Peyer's patch (tissue), 4 donors: ENCODE measurements at regions not wholly inside any gene's neighbourhood (a gene's known extent, or its start where the extent isn't known, plus 50 kb on each side); places are given as distances from the start of the nearest gene placed in this dataset.

Experiments used
- POLR2A ChIP-seq, 2 donors: fragments of 450-650 bp; IDR thresholded peaks; one replicate each; pipeline ENCODE4 v1.5.1; 2017; ENCODE audit warnings: antibody characterized with exemption in 2 of 2, mild to moderate bottlenecking in 2 of 2, moderate library complexity in 2 of 2
- TF ChIP-seq, protein P1 (sequence below), 6 experiments: fragments of 450-650 bp in 4 of 6; fragments of 200-600 bp in 2 of 6; sonication (generic) in 1 of 6; IDR thresholded peaks; one replicate each; pipeline ENCODE4 v1.5.1; 2017 to 2019; ENCODE audit warnings: antibody characterized with exemption in 6 of 6, mild to moderate bottlenecking in 3 of 6, moderate library complexity in 1 of 6

DNA sequence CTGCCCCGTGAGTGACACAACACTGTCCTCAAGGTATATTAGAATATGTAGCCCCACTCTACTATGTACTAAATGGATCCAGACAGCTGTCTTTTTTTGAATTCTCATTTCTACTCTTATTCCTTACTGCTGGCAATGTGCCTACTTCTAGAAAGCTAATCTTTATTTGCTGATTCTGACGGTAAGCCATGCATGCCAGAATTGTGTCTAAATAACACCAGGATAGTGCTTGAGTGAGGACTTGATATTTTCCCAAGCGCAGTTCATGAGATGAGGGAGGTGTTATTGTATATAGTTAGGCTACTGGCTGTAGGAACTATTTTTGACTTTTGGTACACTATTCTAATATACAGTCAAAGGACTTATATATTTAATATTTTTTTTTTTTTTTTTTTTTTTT lies 316.2 kb upstream of the NAV3 start:
- TF ChIP-seq, protein P1, sequence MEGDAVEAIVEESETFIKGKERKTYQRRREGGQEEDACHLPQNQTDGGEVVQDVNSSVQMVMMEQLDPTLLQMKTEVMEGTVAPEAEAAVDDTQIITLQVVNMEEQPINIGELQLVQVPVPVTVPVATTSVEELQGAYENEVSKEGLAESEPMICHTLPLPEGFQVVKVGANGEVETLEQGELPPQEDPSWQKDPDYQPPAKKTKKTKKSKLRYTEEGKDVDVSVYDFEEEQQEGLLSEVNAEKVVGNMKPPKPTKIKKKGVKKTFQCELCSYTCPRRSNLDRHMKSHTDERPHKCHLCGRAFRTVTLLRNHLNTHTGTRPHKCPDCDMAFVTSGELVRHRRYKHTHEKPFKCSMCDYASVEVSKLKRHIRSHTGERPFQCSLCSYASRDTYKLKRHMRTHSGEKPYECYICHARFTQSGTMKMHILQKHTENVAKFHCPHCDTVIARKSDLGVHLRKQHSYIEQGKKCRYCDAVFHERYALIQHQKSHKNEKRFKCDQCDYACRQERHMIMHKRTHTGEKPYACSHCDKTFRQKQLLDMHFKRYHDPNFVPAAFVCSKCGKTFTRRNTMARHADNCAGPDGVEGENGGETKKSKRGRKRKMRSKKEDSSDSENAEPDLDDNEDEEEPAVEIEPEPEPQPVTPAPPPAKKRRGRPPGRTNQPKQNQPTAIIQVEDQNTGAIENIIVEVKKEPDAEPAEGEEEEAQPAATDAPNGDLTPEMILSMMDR (IDR thresholded peaks at IDR 0.05) = no peak
- no peak for TF ChIP-seq POLR2A (IDR thresholded peaks at IDR 0.05)
